ENCODE measurements at regions not wholly inside any gene's neighbourhood (a gene's known extent, or its start where the extent isn't known, plus 50 kb on each side); places are given as distances from the start of the nearest gene placed in this dataset.

DNA sequence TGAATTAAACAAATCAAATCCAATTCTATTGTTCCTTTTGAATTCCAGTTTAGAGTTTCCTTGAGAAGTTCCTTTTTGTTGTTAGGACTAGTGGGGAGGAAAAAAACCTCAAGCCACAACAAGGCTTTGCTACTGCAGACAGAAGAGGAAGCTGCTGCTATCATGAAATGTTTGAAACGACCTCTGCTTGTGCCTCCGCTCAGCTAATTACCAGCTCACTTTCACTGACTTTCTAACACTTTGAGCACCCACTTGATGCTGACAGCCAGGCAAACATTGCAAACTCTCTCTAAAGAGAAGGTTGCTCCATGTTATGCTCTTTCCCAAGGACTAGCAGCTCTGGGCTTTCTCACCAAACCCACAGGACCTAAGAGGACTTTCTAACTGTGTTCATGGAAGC lies 203.9 kb upstream of the PROX1 start:
- TF ChIP-seq, protein P1, sequence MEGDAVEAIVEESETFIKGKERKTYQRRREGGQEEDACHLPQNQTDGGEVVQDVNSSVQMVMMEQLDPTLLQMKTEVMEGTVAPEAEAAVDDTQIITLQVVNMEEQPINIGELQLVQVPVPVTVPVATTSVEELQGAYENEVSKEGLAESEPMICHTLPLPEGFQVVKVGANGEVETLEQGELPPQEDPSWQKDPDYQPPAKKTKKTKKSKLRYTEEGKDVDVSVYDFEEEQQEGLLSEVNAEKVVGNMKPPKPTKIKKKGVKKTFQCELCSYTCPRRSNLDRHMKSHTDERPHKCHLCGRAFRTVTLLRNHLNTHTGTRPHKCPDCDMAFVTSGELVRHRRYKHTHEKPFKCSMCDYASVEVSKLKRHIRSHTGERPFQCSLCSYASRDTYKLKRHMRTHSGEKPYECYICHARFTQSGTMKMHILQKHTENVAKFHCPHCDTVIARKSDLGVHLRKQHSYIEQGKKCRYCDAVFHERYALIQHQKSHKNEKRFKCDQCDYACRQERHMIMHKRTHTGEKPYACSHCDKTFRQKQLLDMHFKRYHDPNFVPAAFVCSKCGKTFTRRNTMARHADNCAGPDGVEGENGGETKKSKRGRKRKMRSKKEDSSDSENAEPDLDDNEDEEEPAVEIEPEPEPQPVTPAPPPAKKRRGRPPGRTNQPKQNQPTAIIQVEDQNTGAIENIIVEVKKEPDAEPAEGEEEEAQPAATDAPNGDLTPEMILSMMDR (IDR thresholded peaks at IDR 0.05), result no peak
- Histone ChIP-seq H3K27me3 (ENCODE audit: control insufficient read depth in 1 of 2, insufficient read depth in 2 of 2, low read length in 2 of 2) (no peaks in the 10 kb centered on the region), H3K9me3 (ENCODE audit: control insufficient read depth in 1 of 2, insufficient read depth in 1 of 2, low read length in 2 of 2) (no peaks in the 10 kb centered on the region), H3K4me3 (ENCODE audit: low read length) (no peak overlapping the region), H3K4me1 (ENCODE audit: insufficient read depth, low read length) (peaks cover 9% of the 10 kb centered on the region), H3K36me3 (ENCODE audit: insufficient read depth, low read length) (no peaks in the 10 kb centered on the region), H3K27ac (ENCODE audit: low read depth in 1 of 2, low read length in 2 of 2) (no peak overlapping the region)
- DNase-seq (peak in 5 of 14 experiments; percentile 8 to 45 (median 43)), ATAC-seq (ENCODE audit: poor library complexity) (peak; percentile 76)
- Mint-ChIP-seq H3K36me3 (ENCODE audit: low read depth) (no peaks in the 10 kb centered on the region), H3K4me3 (peak overlapping the region; percentile 50), H3K9me3 (no peaks in the 10 kb centered on the region), H3K4me1 (ENCODE audit: low read depth) (peaks cover 26% of the 10 kb centered on the region), H3K27me3 (peaks cover 4% of the 10 kb centered on the region), H3K27ac (peak overlapping the region; percentile 34)
- ChIA-PET CTCF (interaction anchor here (1.2 kb wide), 1 partner anchor 11 kb away, joined by 3 read pairs; no protein-coding TSS in a partner anchor), POLR2A (interaction anchor here (0.9 to 1.9 kb wide), 6 partner anchors 22 to 204 kb away, joined by 3 to 12 read pairs (median 4); partner anchors contain the start of gene PROX1)
- intact Hi-C loops (cut with DNase I, micrococcal nuclease), result loop anchor here in 1 of 2 experiments (1.0 to 5.0 kb wide), 3 partner anchors 22 to 203 kb away; partner anchors contain the start of gene PROX1

DNA sequence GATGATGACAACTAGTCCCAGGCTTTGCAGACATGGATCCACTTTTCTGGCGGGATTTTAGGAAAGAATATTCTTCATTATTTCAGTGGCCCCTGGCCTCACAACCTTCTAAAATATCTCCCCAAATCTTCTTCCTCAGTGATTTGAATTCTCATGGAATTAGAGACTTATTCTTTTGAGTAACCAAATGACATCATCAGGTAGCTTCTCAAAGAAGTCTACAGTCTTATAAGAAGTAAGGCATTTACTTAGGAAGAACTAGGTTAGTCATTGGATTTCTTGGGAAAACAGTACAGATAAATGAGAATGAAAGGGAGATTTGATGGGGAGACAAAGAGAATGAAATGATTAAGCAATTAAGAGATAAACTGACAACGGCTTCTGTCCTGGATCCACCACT lies 201.1 kb upstream of the PROX1 start:
- CTCF ChIA-PET, result no interaction called here

DNA sequence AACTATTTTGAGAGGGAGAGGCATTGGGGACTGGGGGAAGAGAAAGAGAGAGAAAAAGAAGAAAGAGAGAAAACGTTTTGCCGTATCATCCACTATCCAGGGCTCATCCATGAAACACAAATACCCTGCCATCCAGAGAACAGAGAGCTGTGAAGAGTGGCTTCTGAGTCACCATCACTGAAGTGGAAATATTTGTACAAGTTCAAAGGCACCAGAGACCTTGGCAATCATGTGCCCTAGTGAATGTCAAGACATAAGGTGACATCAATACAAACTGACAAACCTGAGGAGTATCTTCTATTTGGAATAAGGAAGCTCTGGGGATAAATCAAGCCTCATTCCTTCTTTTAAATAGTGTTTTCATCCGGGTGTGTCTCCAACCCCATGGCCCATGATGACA lies 197.2 kb upstream of the PROX1 start:
- H3K36me3 Mint-ChIP-seq (ENCODE audit: low read depth), result no peaks in the 10 kb centered on the region
- Histone ChIP-seq H3K27ac (ENCODE audit: low read depth in 1 of 2, low read length in 2 of 2) (no peak overlapping the region), H3K9me3 (ENCODE audit: control insufficient read depth in 1 of 2, insufficient read depth in 1 of 2, low read length in 2 of 2) (no peaks in the 10 kb centered on the region), H3K27me3 (ENCODE audit: control insufficient read depth in 1 of 2, insufficient read depth in 2 of 2, low read length in 2 of 2) (no peaks in the 10 kb centered on the region), H3K36me3 (ENCODE audit: insufficient read depth, low read length) (no peaks in the 10 kb centered on the region), H3K4me3 (ENCODE audit: low read length) (no peak overlapping the region), H3K4me1 (ENCODE audit: insufficient read depth, low read length) (no peaks in the 10 kb centered on the region)
- no peaks in the 10 kb centered on the region for H3K9me3 Mint-ChIP-seq
- DNase-seq, result no peak
- POLR2A ChIA-PET, result no interaction called here
- TF ChIP-seq, protein P1 (IDR thresholded peaks at IDR 0.05), result no peak
- no peak overlapping the region for H3K4me3 Mint-ChIP-seq
- ATAC-seq (ENCODE audit: poor library complexity), result no peak
- CTCF ChIA-PET, result no interaction called here
- intact Hi-C loops (cut with DNase I, micrococcal nuclease), result no loop called here
- H3K27me3 Mint-ChIP-seq, result peaks cover 4% of the 10 kb centered on the region
- H3K27ac Mint-ChIP-seq, result no peak overlapping the region
- H3K4me1 Mint-ChIP-seq (ENCODE audit: low read depth), result no peaks in the 10 kb centered on the region

More for the DNA sequence above, 201.1 kb upstream of the PROX1 start:
- Mint-ChIP-seq H3K4me3 (no peak overlapping the region), H3K36me3 (ENCODE audit: low read depth) (no peaks in the 10 kb centered on the region), H3K27ac (no peak overlapping the region), H3K27me3 (peaks cover 4% of the 10 kb centered on the region), H3K4me1 (ENCODE audit: low read depth) (peaks cover 26% of the 10 kb centered on the region), H3K9me3 (no peaks in the 10 kb centered on the region)
- Histone ChIP-seq H3K27me3 (ENCODE audit: control insufficient read depth in 1 of 2, insufficient read depth in 2 of 2, low read length in 2 of 2) (no peaks in the 10 kb centered on the region), H3K4me3 (ENCODE audit: low read length) (no peak overlapping the region), H3K4me1 (ENCODE audit: insufficient read depth, low read length) (peaks cover 9% of the 10 kb centered on the region), H3K27ac (ENCODE audit: low read depth in 1 of 2, low read length in 2 of 2) (no peak overlapping the region), H3K9me3 (ENCODE audit: control insufficient read depth in 1 of 2, insufficient read depth in 1 of 2, low read length in 2 of 2) (no peaks in the 10 kb centered on the region), H3K36me3 (ENCODE audit: insufficient read depth, low read length) (no peaks in the 10 kb centered on the region)
- DNase-seq (no peak), ATAC-seq (ENCODE audit: poor library complexity) (no peak)
- POLR2A ChIA-PET, result no interaction called here
- TF ChIP-seq, protein P1 (IDR thresholded peaks at IDR 0.05), result no peak
- intact Hi-C loops (cut with DNase I, micrococcal nuclease), result loop anchor here in 1 of 2 experiments (5.0 kb wide), 1 partner anchor 256 kb away; no protein-coding TSS in a partner anchor

All from CD4-positive, alpha-beta T cell (primary cell).